Progenitor cell of endocrine pancreas (in vitro differentiated cells): ENCODE measurements at regions not wholly inside any gene's neighbourhood (a gene's known extent, or its start where the extent isn't known, plus 50 kb on each side); places are given as distances from the start of the nearest gene placed in this dataset.

Source experiments
- DNase-seq: peaks from one replicate; pipeline ENCODE4 v3.0.0; 2021; ENCODE audit warnings: low spot score; ENCODE audit not compliant: unreplicated experiment
- H3K27ac Mint-ChIP-seq: 2 replicates; pipeline ENCODE4 v1.8.0; 2021; ENCODE audit warnings: mild to moderate bottlenecking, moderate library complexity, mixed read lengths
- H3K27me3 Mint-ChIP-seq: 2 replicates; pipeline ENCODE4 v1.8.0; 2021; ENCODE audit warnings: mixed read lengths
- H3K36me3 Mint-ChIP-seq: 2 replicates; pipeline ENCODE4 v1.8.0; 2022; ENCODE audit warnings: mixed read lengths; ENCODE audit not compliant: insufficient read depth
- H3K4me1 Mint-ChIP-seq: 2 replicates; pipeline ENCODE4 v1.8.0; 2021; ENCODE audit warnings: low read depth, mixed read lengths
- H3K4me3 Mint-ChIP-seq: 2 replicates; pipeline ENCODE4 v1.8.0; 2021; ENCODE audit warnings: low read depth, mild to moderate bottlenecking, moderate library complexity, mixed read lengths
- H3K9me3 Mint-ChIP-seq: 2 replicates; pipeline ENCODE4 v1.8.0; 2021; ENCODE audit warnings: low read depth, mixed read lengths
- CTCF ChIP-seq: fragments of 200-600 bp; sonication (generic); IDR thresholded peaks from one replicate; pipeline ENCODE4 v1.5.0; 2021; ENCODE audit warnings: antibody characterized with exemption, mild to moderate bottlenecking; ENCODE audit not compliant: unreplicated experiment

GRCh38 chr5:4043135-4043534 lies 447.5 kb downstream of the IRX1 start:
- Mint-ChIP-seq H3K4me1 (no peaks in the 10 kb centered on the region), H3K4me3 (no peak overlapping the region), H3K9me3 (no peaks in the 10 kb centered on the region), H3K27ac (no peak overlapping the region), H3K27me3 (peaks cover 3% of the 10 kb centered on the region), H3K36me3 (no peaks in the 10 kb centered on the region)
- TF ChIP-seq CTCF: no peak
- no peak for DNase-seq

GRCh38 chr5:4044881-4045280 lies 449.2 kb downstream of the IRX1 start:
- peaks cover 3% of the 10 kb centered on the region for H3K27me3 Mint-ChIP-seq
- H3K4me1 Mint-ChIP-seq: no peaks in the 10 kb centered on the region
- TF ChIP-seq CTCF: no peak
- no peaks in the 10 kb centered on the region for H3K36me3 Mint-ChIP-seq
- no peak overlapping the region for H3K27ac Mint-ChIP-seq
- no peak overlapping the region for H3K4me3 Mint-ChIP-seq
- H3K9me3 Mint-ChIP-seq: no peaks in the 10 kb centered on the region
- DNase-seq: no peak

GRCh38 chr5:4048398-4048797 lies 452.8 kb downstream of the IRX1 start:
- H3K4me3 Mint-ChIP-seq: no peak overlapping the region

GRCh38 chr5:4050203-4050602 lies 454.6 kb downstream of the IRX1 start:
- Mint-ChIP-seq H3K4me1 (no peaks in the 10 kb centered on the region), H3K4me3 (no peak overlapping the region), H3K27ac (no peak overlapping the region), H3K27me3 (peaks cover 4% of the 10 kb centered on the region), H3K36me3 (no peaks in the 10 kb centered on the region), H3K9me3 (no peaks in the 10 kb centered on the region)
- TF ChIP-seq CTCF: no peak
- no peak for DNase-seq

More at GRCh38 chr5:4048398-4048797, 452.8 kb downstream of the IRX1 start:
- H3K27me3 Mint-ChIP-seq: peaks cover 4% of the 10 kb centered on the region
- no peak for TF ChIP-seq CTCF
- no peaks in the 10 kb centered on the region for H3K36me3 Mint-ChIP-seq
- no peaks in the 10 kb centered on the region for H3K9me3 Mint-ChIP-seq
- no peaks in the 10 kb centered on the region for H3K4me1 Mint-ChIP-seq
- no peak for DNase-seq
- no peak overlapping the region for H3K27ac Mint-ChIP-seq

- no peak overlapping the region for H3K27ac Mint-ChIP-seq
- no peak for DNase-seq
- no peaks in the 10 kb centered on the region for H3K4me1 Mint-ChIP-seq
- no peaks in the 10 kb centered on the region for H3K36me3 Mint-ChIP-seq
- no peak overlapping the region for H3K4me3 Mint-ChIP-seq
- peaks cover 13% of the 10 kb centered on the region for H3K9me3 Mint-ChIP-seq
- TF ChIP-seq CTCF: no peak
- peaks cover 4% of the 10 kb centered on the region for H3K27me3 Mint-ChIP-seq
These were observed 457.5 kb downstream of the IRX1 start for GRCh38 chr5:4053136-4053535.

- no peak for TF ChIP-seq CTCF
- Mint-ChIP-seq H3K27me3 (peaks cover 4% of the 10 kb centered on the region), H3K27ac (no peak overlapping the region), H3K4me3 (no peak overlapping the region), H3K36me3 (no peaks in the 10 kb centered on the region), H3K9me3 (peaks cover 13% of the 10 kb centered on the region), H3K4me1 (no peaks in the 10 kb centered on the region)
- DNase-seq: no peak
These were observed 458.5 kb downstream of the IRX1 start for GRCh38 chr5:4054092-4054491.
